SW480 (cell line): ENCODE measurements at regions not wholly inside any gene's neighbourhood (a gene's known extent, or its start where the extent isn't known, plus 50 kb on each side); places are given as distances from the start of the nearest gene placed in this dataset.
A peak's percentile ranks its signal among the peaks of the same experiment; 100 is the strongest.
"Not testable (repeated sequence)": the region's sequence is repeated elsewhere in the genome, so short reads cannot be mapped to it uniquely, and the experiment has no call there.

Source experiments
- DNase-seq: peaks from one replicate; pipeline ENCODE4 v3.0.0-alpha.2; 2016; ENCODE audit warnings: low spot score

DNA sequence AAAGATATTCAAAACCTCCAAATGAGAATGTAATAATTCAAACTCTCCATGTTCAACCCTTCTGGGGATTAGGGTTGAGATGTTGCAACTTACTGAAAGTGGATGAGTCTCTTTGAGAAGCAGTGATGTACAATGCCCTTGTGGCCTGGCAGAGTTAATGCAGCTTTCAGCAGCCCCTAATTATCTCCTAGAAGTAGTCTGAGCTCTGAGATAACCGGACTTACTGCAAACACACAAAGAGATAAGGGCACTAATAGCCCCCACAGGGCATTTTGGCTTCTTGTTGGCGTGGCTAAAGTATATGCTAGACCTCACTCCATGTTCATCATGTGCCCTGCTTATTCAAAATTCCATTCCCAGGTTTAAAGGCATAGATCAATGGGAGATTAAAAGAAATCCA is 404.7 kb downstream of the NEBL start:
- DNase-seq = peak; percentile 10

GRCh38 chr10:20489961-20490360 is 407.1 kb downstream of the NEBL start:
- DNase-seq = no peak

GRCh38 chr10:20486791-20487190 is 410.3 kb downstream of the NEBL start:
- no peak for DNase-seq

- DNase-seq = no peak
Measured at GRCh38 chr10:20485554-20485953, 411.6 kb downstream of the NEBL start.

DNA sequence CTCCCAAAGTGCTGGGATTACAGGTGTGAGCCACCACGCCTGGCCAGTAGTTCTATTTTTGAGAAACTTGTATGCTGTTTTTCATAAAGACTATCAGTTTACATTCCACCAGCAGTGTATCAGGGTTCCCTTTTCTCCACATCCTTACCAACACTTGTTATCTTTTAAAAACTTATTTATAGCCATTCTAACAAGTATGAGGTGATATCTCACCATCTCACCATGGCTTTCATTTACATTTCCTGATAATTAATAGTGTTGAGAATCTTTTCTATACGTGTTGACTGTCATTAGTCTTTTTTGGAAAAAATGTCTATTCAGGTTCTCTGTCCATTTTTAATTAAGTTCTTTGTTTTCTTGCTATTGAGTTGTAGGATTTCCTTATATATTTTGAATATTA is 416.1 kb downstream of the NEBL start:
- DNase-seq = no peak

- not testable (repeated sequence) for DNase-seq
Measured at GRCh38 chr10:20480575-20480974, 416.5 kb downstream of the NEBL start.

GRCh38 chr10:20474064-20474463 is 423.0 kb downstream of the NEBL start:
- no peak for DNase-seq

DNA sequence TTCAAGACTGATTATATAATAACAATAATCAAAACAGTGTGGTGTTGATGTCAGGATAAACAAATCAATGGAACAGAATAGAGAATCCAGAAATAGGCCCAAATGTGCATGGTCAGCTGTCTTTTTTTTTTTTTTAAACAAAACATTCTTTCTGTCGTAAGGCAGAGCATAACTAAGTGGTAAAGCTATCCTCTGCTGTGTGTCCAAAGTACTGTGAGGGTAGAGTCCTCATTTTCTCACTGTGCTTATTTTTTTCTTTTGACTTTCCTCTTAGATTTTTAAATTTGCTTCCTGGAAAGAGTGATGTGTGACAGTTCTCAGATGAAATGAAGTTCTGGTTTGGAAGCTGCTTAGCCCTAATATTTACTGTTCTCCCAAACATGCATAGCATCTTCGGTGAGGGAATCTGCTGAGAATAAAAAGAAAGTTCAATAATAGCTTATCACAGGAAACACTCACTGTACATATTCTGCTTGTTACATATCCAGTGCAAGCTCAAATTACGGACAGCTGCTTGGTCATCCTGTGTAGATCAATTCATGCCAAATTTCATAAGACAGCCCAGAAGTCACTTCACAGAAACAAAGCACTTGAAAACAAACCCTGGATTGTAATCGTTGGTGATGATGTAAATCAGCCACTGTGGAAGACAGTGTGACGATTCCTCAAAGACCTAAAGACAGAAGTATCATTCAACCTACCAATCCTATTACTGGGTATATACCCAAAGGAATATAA is 423.9 kb downstream of the NEBL start:
- DNase-seq = no peak

DNA sequence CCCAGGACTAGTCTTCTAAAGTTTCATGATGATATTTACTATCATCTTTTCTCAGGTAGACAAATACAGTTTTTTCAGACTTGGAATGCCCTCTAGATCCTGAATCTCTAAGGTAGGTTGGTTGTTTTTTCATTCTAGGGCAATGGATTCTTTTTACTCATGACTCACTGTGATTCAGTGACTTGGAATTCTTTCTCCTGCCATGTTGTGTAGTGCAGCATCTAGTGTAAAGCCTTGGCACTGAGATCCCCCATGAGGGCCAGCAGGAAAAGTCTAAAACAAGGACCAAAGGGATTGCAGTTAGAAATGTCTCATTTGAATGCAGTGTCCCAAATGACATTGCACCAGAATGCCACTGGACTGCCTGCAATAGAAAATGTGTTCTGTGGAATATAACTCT is 430.4 kb downstream of the NEBL start:
- DNase-seq = no peak

DNA sequence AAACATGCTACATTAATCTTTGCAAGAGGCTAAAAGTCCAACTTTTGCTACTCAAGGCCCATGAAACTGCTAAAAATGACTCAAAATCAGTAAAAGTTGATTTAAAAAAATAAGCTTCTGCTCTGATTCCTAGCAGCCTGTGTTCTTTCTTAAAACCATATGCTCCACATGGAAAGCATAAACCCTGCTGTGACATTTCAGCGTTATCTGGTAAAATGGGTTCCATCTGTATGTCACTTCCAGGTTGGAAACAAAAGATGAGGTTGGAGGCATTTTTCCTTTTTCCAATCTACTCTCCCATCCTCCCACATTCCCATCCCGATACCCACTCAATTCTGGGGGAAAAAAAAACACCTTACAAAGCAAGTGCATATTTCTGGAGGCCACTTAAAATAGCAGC is 439.5 kb downstream of the NEBL start:
- no peak for DNase-seq

DNA sequence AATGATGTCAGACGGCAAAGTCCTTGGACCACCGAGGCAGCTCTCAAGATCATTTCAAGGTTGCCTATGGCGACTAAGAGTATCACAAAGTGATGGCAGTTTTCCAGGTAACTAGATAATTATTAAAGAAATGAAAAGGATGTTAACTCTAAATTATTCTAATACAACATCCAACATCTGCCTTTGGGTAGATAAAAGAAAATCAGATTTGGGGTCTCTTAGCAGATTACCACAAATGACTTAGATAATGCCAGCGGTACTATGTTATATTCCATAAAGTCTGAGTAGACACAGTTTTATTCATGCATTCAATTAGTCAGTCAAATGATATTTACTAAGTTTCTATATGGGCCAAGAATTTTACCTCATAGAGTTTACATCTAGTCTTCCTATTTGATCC is 441.3 kb downstream of the NEBL start:
- DNase-seq = no peak

- DNase-seq = no peak
Measured at GRCh38 chr10:20454331-20454730, 442.8 kb downstream of the NEBL start.

- no peak for DNase-seq
Measured at GRCh38 chr10:20446561-20447193, 450.4 kb downstream of the NEBL start.

DNA sequence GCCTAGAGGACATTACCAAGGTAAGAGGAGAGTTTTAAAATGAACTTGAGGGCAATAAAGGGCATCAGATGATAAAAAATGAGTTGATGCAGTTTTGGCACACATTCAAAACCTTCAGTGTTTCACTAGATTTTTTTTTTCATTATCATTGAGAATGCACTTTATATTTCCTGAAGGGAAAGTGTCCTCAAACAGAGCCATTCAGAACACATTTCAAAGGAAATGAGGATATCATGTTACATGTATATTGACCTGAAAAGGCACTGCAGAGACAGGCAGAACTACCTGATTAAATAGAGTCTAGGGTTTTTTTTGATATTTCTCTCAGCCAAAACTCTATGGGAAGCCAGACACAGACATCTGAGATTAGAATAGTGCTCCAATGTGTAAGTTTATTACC is 454.0 kb downstream of the NEBL start:
- DNase-seq = no peak

DNA sequence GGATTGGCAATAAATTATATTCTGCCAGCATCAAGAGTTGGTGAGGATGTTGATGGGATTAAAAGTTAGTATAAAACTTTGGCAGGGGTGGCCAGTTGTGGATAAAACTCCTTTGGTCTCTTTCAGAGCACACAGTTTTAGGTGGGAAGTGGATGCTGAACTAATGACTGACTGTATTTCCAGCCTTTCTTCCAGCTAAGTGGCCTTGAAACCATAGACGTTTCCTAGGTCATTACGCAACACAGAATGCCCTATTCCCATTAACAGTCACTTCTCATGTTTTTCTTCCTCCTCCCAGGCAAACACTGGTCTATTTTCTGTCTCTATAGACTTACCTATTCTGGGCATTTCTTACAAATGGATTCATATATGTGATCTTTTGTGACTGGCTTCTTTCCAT is 467.4 kb downstream of the NEBL start:
- DNase-seq = no peak

DNA sequence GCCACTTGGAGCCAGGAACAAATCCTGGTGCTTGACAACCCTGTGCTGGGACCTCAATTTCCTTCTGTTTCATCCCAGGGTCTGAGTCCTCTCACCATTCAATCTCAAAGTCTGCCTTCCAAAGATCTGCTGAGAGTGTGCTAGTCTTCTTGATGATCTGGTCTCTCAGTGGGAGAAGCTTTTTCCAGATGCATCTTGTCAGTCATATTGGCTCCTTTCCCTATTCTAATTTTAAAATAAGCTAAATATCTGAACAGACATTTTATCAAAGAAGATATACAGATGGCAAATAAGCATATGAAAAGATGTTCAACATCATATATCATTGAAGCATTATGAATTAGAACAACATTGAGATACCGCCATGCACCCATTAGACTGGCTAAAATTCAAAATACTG is 469.3 kb downstream of the NEBL start:
- no peak for DNase-seq

DNA sequence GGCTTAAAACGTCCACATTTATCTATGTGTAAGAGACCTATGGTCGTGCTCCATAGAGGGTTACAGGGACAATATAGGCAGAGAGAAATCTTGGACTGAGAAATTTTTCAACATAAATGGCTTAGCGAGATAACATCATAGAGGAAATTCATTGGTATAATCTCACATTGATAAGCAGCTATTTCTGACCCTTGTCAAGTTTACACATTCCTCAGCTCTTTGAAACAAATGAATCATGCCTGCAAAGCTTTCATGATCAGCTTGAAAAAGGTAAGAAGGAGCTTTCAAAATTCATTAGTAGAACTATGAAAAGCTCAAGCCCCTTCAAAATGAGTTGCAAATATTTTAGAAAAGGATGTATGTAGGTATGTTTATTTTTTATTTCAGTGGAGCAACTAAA is 478.8 kb downstream of the NEBL start:
- DNase-seq = no peak

GRCh38 chr10:20417791-20418190 is 479.3 kb downstream of the NEBL start:
- no peak for DNase-seq

- no peak for DNase-seq
Measured at GRCh38 chr10:20415684-20416083, 481.4 kb downstream of the NEBL start.

DNA sequence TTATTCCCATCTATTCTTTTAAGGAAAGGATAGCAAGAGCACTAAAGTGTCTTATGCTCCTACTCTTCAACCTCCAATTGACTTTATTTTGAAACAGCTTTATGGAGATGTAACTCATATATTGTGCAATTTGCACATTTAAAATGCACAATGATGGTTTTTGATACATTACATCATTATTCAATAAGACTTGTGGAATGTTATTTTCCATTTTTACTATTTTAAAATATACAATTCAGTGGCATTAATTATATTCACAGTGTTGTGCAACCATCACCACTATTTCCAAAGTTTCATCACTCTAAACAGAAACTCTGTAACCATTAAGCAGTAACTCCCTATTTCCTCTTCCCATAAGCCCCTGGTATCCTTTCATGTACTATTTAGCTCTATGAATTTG is 489.8 kb downstream of the NEBL start:
- no peak for DNase-seq

DNA sequence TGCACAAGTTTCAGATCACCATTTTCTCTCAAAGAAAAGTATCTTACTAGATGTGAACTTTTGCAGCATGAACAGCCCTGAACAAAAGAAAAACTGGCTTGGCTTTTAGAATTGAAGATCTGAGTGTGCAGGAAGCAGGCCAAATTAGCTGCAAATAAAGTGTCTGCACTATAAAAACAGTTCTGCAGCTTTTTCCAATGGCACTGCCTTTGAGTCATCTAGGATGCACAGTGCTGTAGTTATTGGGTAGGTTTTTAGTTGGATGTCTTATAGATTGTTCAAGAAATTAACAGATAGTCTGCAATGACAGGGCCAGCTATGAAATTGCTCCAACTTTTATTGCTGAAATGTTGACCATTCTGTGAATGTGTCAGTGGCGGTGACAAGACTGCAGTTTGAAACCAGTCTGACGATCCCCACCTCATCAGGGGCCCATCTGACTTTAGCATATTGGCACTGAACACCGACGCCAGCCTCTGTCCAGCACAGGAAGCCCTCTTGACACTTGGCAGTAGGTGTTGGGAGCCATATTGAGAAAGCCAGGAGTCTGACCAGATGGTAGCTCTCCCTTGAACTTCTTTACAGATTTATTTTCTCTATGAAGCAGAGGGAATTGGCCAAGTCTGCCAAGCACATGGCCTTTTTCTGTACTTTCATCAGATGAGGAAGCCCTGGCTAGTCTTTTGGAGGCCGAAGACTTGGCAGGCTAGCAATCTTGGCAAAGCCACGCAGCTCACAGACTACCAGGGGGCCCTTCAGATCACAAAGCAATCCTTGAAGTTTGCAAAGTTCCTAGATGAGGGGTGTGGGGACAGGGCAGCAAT is 490.6 kb downstream of the NEBL start:
- no peak for DNase-seq

DNA sequence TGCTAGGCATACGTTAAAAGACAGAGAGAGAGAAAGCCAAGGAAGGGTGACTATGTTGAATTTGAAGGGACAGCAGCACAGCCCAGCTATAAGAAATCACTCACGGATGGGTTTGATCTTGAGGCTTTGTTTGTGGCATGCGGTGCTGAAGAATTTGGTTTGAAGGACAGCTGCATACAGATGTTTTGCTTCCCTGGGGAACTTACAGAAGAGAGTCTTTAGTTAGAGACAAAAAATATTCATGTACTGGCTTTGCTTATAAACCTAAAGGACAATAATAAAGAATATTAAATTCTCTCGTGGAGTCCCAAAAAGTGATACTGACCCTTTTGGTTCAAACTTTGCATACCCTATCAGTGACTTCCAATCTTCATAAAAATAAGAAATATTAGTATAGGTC is 491.4 kb downstream of the NEBL start:
- DNase-seq = no peak

GRCh38 chr10:20405050-20405449 is 492.1 kb downstream of the NEBL start:
- DNase-seq = no peak
